Parathyroid adenoma (tissue), 2 donors: ENCODE measurements at regions not wholly inside any gene's neighbourhood (a gene's known extent, or its start where the extent isn't known, plus 50 kb on each side); places are given as distances from the start of the nearest gene placed in this dataset.
"Not testable (repeated sequence)": the region's sequence is repeated elsewhere in the genome, so short reads cannot be mapped to it uniquely, and the experiment has no call there.

Experiments
- H2AFZ ChIP-seq: fragments of 300-600 bp; sonication (generic); one replicate; pipeline ENCODE4 v1.7.0; 2017; ENCODE audit warnings: antibody characterized with exemption, mild to moderate bottlenecking
- H3K27ac ChIP-seq: fragments of 300-600 bp; sonication (generic); one replicate; pipeline ENCODE4 v1.7.0; 2017
- H3K27me3 ChIP-seq: fragments of 300-600 bp; sonication (generic); one replicate; pipeline ENCODE4 v1.7.0; 2017; ENCODE audit warnings: low read length; ENCODE audit not compliant: control insufficient read depth, insufficient read depth
- H3K36me3 ChIP-seq: fragments of 300-600 bp; sonication (generic); one replicate; pipeline ENCODE4 v1.7.0; 2017; ENCODE audit warnings: low read length; ENCODE audit not compliant: control insufficient read depth, insufficient read depth
- H3K4me1 ChIP-seq: fragments of 300-600 bp; sonication (generic); one replicate; pipeline ENCODE4 v1.7.0; 2017; ENCODE audit warnings: control low read depth
- H3K4me2 ChIP-seq: fragments of 300-600 bp; sonication (generic); one replicate; pipeline ENCODE4 v1.7.0; 2017; ENCODE audit warnings: low read length
- H3K4me3 ChIP-seq: fragments of 300-600 bp; sonication (generic); one replicate; pipeline ENCODE4 v1.7.0; 2017; ENCODE audit warnings: low read depth, low read length
- H3K79me2 ChIP-seq: fragments of 300-600 bp; sonication (generic); one replicate; pipeline ENCODE4 v1.7.0; 2017; ENCODE audit warnings: control low read depth
- H3K9ac ChIP-seq: fragments of 300-600 bp; sonication (generic); one replicate; pipeline ENCODE4 v1.7.0; 2017; ENCODE audit warnings: mild to moderate bottlenecking
- H3K9me3 ChIP-seq: fragments of 300-600 bp; sonication (generic); one replicate; pipeline ENCODE4 v1.7.0; 2017; ENCODE audit warnings: low read length; ENCODE audit not compliant: control insufficient read depth
- TF ChIP-seq, protein P1 (sequence below): fragments of 300-600 bp; sonication (generic); IDR thresholded peaks from one replicate; pipeline ENCODE4 v1.7.0; 2017; ENCODE audit warnings: antibody characterized with exemption, mild to moderate bottlenecking
- donor health status: primary hyperparathyroidism.

DNA sequence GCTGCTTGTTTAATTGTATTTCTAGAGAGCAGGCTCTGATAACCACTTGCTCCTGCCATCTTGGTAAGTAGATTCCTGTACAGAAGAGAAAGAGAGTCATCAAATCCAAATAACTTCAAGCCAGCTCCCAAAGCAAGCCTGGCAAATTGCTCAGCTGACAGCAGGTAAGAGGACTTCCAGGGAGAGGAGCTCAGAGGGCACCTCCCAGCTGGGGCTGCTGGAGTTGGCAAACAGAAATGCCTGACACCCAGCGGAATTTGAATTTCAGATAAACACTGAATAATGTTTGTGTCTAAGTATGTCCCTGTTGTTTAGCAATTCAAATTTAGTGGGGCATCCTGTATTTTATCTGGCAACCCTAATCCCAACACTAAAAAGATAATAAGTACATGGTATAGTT lies 86.2 kb downstream of the MYL12B start:
- H3K4me1 ChIP-seq = no peaks in the 10 kb centered on the region
- no peaks in the 10 kb centered on the region for H3K79me2 ChIP-seq
- H3K9ac ChIP-seq = no peak overlapping the region
- TF ChIP-seq, protein P1, sequence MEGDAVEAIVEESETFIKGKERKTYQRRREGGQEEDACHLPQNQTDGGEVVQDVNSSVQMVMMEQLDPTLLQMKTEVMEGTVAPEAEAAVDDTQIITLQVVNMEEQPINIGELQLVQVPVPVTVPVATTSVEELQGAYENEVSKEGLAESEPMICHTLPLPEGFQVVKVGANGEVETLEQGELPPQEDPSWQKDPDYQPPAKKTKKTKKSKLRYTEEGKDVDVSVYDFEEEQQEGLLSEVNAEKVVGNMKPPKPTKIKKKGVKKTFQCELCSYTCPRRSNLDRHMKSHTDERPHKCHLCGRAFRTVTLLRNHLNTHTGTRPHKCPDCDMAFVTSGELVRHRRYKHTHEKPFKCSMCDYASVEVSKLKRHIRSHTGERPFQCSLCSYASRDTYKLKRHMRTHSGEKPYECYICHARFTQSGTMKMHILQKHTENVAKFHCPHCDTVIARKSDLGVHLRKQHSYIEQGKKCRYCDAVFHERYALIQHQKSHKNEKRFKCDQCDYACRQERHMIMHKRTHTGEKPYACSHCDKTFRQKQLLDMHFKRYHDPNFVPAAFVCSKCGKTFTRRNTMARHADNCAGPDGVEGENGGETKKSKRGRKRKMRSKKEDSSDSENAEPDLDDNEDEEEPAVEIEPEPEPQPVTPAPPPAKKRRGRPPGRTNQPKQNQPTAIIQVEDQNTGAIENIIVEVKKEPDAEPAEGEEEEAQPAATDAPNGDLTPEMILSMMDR = no peak
- H2AFZ ChIP-seq = no peak overlapping the region
- no peaks in the 10 kb centered on the region for H3K9me3 ChIP-seq
- H3K27ac ChIP-seq = no peak overlapping the region
- no peak overlapping the region for H3K4me3 ChIP-seq
- H3K36me3 ChIP-seq = no peaks in the 10 kb centered on the region
- no peak overlapping the region for H3K4me2 ChIP-seq
- no peaks in the 10 kb centered on the region for H3K27me3 ChIP-seq

DNA sequence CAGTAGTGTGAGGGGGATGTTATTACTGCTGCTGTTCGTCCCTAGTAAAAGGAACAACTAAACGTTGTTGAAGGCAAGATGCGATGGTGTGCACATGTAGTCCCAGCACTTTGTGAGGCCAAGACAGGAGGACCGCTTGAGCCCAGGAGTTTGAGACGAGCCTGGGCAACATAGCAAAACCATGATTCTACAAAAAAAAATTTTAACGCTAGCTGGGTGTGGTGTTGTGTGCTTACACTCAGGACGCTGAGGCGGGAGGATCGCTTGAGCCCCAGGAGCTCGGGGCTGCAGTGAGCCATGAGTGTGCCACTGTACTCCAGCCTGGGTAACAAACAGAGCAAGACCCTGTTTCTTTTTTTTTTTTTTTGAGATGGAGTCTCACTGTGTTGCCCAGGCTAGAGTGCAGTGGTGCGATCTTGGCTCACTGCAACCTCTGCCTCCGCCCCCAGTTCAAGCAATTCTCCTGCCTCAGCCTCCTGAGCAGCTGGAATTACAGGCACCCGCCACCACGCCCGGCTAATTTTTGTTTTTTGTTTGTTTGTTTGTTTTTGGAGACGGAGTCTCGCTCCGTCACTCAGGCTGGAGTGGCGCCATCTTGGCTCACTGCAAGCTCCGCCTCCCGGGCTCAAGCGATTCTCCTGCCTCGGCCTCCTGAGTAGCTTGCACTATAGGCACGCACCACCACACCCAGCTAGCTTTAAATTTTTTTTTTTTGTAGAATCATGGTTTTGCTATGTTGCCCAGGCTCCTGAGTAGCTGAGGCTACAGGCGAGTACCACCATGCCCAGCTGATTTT lies 87.3 kb downstream of the MYL12B start:
- H3K27ac ChIP-seq, H3K9me3 ChIP-seq, H3K4me2 ChIP-seq, H3K4me3 ChIP-seq, H3K27me3 ChIP-seq, H3K9ac ChIP-seq, H2AFZ ChIP-seq, H3K4me1 ChIP-seq, H3K36me3 ChIP-seq, H3K79me2 ChIP-seq: not testable (repeated sequence)

DNA sequence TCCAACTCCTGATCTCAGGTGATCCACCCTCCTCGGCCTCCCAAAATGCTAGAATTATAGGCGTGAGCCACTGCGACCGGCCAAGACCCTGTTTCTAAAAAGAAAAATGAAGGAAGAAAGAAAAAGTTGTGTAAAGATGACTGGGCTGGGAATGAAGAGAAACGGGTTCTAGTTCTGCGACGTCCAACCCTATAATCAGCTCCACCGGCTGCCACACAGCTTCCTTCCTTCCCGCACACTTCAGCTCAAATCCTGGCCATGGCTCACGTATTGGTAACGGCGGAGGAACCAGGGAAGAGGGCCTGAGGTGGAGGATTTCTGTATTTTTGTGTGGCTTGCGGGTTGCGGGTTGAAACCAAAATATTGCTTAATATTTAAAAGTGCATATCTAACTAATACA lies 88.1 kb downstream of the MYL12B start:
- Histone ChIP-seq H3K4me3 (no peak overlapping the region), H3K27ac (no peak overlapping the region), H3K27me3 (no peaks in the 10 kb centered on the region), H3K9ac (no peak overlapping the region), H3K36me3 (no peaks in the 10 kb centered on the region), H2AFZ (no peak overlapping the region), H3K4me2 (no peak overlapping the region), H3K79me2 (no peaks in the 10 kb centered on the region), H3K4me1 (no peaks in the 10 kb centered on the region), H3K9me3 (no peaks in the 10 kb centered on the region)
- TF ChIP-seq, protein P1 = no peak

DNA sequence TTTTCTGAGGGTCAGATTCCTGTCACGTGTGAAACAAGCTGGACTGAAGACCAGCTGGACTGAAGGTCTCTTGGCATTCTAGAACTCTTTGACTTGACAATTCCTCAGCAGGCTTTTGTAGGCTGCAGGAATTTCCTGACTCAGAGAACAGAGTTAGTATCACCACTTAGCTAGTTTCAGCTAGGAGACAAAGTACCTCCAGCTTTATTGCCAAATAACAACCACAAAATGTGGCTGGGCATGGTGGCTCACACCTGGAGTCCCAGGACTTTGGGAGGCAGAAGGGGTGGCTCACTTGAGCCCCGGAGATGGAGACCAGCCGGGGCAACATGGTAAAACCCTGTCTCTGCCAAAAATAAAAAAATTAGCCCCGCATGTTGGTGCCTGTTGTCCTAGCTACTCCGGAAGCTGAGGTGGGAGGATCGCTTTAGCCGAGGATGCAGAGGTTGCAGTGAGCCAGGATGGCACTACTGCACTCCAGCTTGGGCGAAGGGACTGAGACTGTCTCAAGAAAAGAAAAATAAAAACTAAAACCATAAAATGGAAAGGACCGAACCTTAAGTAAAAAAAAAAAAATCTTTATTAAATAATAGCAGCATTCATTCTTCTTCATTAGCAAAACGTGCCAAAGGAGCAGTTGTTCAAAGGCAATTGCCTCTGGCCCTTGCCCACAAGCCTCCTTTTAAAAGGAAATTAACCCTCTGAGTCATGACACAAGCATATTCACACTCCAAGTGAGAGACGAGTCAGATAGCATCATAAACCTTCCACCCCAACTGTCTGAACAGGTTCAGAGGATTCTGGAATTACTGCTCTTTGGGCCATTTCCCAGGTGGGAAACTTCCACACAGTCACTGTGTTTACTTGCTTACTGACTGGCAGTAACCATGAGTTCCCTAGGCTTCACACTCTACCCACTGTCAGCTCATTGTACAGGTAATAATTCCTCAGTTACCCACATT lies 88.9 kb downstream of the MYL12B start:
- no peaks in the 10 kb centered on the region for H3K9me3 ChIP-seq
- H3K27me3 ChIP-seq = no peaks in the 10 kb centered on the region
- H3K4me2 ChIP-seq = no peak overlapping the region
- no peak overlapping the region for H2AFZ ChIP-seq
- H3K4me1 ChIP-seq = no peaks in the 10 kb centered on the region
- no peak overlapping the region for H3K27ac ChIP-seq
- TF ChIP-seq, protein P1 = no peak
- H3K79me2 ChIP-seq = no peaks in the 10 kb centered on the region
- H3K9ac ChIP-seq = no peak overlapping the region
- no peak overlapping the region for H3K4me3 ChIP-seq
- H3K36me3 ChIP-seq = no peaks in the 10 kb centered on the region

DNA sequence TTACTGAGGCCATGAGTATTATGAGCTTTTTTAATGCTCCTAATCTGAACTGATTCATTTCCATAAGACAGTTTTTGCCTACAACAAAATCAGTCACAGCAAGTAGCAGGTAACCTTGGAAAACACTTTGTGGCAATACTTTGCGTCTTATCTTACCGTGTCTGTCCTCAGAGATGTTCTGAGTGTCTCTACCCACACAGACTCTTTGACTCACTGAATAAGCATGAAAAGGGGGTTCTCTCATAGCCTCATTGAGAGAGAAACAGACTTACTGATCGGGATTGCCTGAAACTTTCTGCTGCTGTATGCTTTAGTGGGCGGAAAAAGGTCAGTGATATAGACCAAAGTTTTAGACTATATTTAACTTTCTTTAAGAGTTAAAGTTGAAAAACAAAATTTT lies 92.6 kb downstream of the MYL12B start:
- H2AFZ ChIP-seq = no peak overlapping the region
- H3K79me2 ChIP-seq = no peaks in the 10 kb centered on the region
- no peak overlapping the region for H3K27ac ChIP-seq
- TF ChIP-seq, protein P1 = no peak
- no peaks in the 10 kb centered on the region for H3K36me3 ChIP-seq
- no peaks in the 10 kb centered on the region for H3K9me3 ChIP-seq
- H3K9ac ChIP-seq = no peak overlapping the region
- H3K4me2 ChIP-seq = no peak overlapping the region
- H3K4me3 ChIP-seq = no peak overlapping the region
- no peaks in the 10 kb centered on the region for H3K27me3 ChIP-seq
- no peaks in the 10 kb centered on the region for H3K4me1 ChIP-seq
